ENCODE measurements at regions not wholly inside any gene's neighbourhood (a gene's known extent, or its start where the extent isn't known, plus 50 kb on each side); places are given as distances from the start of the nearest gene placed in this dataset.
"Not testable (repeated sequence)": the region's sequence is repeated elsewhere in the genome, so short reads cannot be mapped to it uniquely, and the experiment has no call there.

DNA sequence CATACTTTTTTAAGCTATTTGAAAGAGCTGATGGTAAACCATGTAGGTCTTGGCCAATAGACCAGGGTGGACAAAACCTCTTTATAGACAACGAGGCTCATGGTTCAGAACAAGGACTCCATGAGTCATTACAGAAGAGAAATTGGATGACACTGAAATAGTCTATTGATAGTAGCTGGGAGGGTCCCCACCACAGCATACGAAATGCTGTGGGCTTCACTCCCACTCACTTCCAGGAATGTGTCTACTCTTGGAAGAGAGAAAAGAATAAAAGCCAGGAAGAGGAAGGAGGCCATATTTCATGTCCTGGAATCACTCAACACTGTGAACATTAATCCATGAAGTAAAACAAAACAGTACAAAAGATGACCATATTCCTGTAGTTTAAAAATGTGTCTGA is 82.3 kb upstream of the MXRA5 start:
- DNase-seq (no peak), ATAC-seq (no peak)
- no peak overlapping the region for H3K27ac ChIP-seq
- intact Hi-C loops (cut with DNase I): no loop called here
- H3K4me1 ChIP-seq: no peaks in the 10 kb centered on the region
- TF ChIP-seq, protein P1, sequence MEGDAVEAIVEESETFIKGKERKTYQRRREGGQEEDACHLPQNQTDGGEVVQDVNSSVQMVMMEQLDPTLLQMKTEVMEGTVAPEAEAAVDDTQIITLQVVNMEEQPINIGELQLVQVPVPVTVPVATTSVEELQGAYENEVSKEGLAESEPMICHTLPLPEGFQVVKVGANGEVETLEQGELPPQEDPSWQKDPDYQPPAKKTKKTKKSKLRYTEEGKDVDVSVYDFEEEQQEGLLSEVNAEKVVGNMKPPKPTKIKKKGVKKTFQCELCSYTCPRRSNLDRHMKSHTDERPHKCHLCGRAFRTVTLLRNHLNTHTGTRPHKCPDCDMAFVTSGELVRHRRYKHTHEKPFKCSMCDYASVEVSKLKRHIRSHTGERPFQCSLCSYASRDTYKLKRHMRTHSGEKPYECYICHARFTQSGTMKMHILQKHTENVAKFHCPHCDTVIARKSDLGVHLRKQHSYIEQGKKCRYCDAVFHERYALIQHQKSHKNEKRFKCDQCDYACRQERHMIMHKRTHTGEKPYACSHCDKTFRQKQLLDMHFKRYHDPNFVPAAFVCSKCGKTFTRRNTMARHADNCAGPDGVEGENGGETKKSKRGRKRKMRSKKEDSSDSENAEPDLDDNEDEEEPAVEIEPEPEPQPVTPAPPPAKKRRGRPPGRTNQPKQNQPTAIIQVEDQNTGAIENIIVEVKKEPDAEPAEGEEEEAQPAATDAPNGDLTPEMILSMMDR (IDR thresholded peaks at IDR 0.05): no peak
- H3K36me3 ChIP-seq: no peaks in the 10 kb centered on the region
- H3K9me3 ChIP-seq: no peaks in the 10 kb centered on the region
- no peak overlapping the region for H3K4me3 ChIP-seq
- no peaks in the 10 kb centered on the region for H3K27me3 ChIP-seq (ENCODE audit: low read depth)

DNA sequence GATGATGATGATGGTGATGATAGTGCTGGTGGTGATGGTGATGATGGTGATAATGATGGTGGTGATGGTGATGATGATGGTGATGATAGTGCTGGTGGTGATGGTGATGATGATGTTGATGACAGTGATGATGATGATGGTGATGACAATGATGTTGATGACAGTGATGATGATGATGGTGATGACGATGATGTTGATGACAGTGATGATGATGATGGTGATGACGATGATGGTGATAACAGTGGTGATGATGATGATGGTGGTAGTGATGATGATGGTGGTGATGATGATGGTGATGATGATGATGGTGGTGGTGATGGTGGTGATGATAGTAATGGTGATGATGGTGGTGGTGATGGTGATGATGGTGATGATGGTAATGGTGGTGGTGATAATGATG is 80.1 kb upstream of the MXRA5 start:
- no peaks in the 10 kb centered on the region for H3K27me3 ChIP-seq (ENCODE audit: low read depth)
- intact Hi-C loops (cut with DNase I): no loop called here
- TF ChIP-seq, protein P1 (IDR thresholded peaks at IDR 0.05): no peak
- no peak for DNase-seq
- H3K4me1 ChIP-seq: no peaks in the 10 kb centered on the region
- no peak for ATAC-seq
- no peaks in the 10 kb centered on the region for H3K36me3 ChIP-seq
- no peaks in the 10 kb centered on the region for H3K9me3 ChIP-seq
- no peak overlapping the region for H3K27ac ChIP-seq
- H3K4me3 ChIP-seq: no peak overlapping the region

DNA sequence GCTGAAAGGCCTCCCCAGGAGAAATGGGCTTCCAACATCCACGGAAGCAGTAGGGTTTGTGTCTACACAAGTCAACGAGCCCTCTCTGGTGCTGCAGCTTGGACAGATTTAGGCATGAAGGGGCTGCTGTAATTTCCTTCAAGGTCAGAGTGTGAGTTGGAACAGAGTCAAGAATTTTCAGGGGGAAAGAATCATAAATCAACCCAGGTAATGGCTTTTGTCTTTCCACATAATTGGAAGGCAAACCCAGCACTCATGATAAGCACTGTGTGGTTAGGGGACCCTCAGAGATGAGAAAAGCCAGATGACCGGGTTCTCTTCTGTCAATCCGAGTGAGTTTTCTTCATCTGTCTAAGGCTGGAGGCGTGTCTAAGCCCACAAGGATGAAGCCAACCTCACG is 78.6 kb upstream of the MXRA5 start:
- no peaks in the 10 kb centered on the region for H3K9me3 ChIP-seq
- no peaks in the 10 kb centered on the region for H3K4me1 ChIP-seq
- no peaks in the 10 kb centered on the region for H3K27me3 ChIP-seq (ENCODE audit: low read depth)
- TF ChIP-seq, protein P1 (IDR thresholded peaks at IDR 0.05): no peak
- no peak overlapping the region for H3K4me3 ChIP-seq
- H3K36me3 ChIP-seq: no peaks in the 10 kb centered on the region
- DNase-seq (no peak), ATAC-seq (no peak)
- H3K27ac ChIP-seq: no peak overlapping the region
- intact Hi-C loops (cut with DNase I): no loop called here

DNA sequence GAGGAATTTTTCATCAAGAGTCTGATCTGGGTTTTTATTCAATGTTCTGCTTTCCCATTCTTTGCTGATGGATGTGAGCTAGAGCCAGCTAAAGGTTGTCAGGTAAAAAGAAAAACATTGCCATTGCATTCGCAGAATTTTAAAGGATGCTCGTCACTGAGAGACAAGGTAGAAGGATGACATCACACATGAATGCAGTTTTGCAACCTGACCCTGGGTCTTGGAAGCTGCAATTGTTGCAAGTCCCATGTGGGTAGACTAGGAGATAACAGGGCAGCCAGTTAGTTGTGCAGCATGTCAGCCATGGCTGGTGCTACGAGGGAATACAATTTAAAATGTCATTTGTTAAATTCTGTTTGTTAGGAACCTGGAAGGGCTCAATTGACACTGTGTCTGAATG is 73.9 kb upstream of the MXRA5 start:
- Histone ChIP-seq H3K27ac (no peak overlapping the region), H3K9me3 (no peaks in the 10 kb centered on the region), H3K4me3 (no peak overlapping the region), H3K27me3 (ENCODE audit: low read depth) (no peaks in the 10 kb centered on the region), H3K36me3 (no peaks in the 10 kb centered on the region), H3K4me1 (no peaks in the 10 kb centered on the region)
- ATAC-seq (no peak), DNase-seq (no peak)
- intact Hi-C loops (cut with DNase I): no loop called here
- TF ChIP-seq, protein P1 (IDR thresholded peaks at IDR 0.05): no peak

DNA sequence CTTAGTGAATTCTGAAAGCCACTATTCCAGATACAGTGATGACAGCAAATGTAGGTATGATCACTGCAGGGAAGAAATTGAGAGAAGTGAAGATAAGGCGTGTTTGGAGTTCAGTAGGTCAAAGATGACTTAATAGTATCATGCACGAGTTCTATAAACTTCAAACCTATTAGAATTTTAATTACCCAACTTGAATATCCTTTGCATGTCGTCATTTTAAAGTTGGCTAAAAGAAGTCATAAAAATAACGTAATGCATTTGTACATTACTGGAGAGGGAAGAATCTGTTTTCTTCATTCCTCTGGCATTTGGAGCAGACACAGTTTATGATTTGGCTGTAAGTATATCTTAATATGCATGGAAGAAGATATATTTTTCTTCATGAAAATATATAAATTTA is 68.6 kb upstream of the MXRA5 start:
- intact Hi-C loops (cut with DNase I): no loop called here
- ATAC-seq: no peak
- TF ChIP-seq, protein P1 (IDR thresholded peaks at IDR 0.05): no peak
- H3K27me3 ChIP-seq (ENCODE audit: low read depth): no peaks in the 10 kb centered on the region
- no peaks in the 10 kb centered on the region for H3K4me1 ChIP-seq
- H3K4me3 ChIP-seq: no peak overlapping the region
- no peaks in the 10 kb centered on the region for H3K9me3 ChIP-seq
- no peak for DNase-seq
- H3K36me3 ChIP-seq: no peaks in the 10 kb centered on the region
- H3K27ac ChIP-seq: no peak overlapping the region

DNA sequence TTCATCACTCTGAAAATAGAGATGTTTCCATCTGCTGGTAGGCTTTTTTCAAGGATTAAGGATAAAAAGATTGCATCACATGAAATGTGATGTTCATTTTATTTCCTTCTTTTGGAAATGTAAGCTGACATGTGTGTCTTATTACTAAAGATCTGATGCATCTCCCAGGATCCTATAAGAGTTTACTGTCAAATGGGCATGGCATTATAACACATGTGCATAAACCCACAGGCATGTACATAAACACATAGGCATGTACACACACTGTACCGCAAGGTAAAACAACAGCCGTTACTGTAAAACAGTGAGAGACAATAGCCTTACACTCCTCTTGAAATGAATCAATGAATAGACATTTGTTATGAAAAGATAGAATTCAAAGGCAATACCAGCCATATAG is 65.2 kb upstream of the MXRA5 start:
- intact Hi-C loops (cut with DNase I); H3K4me3 ChIP-seq; H3K36me3 ChIP-seq; H3K9me3 ChIP-seq; H3K4me1 ChIP-seq; ATAC-seq; H3K27ac ChIP-seq; H3K27me3 ChIP-seq (ENCODE audit: low read depth); DNase-seq: not testable (repeated sequence)

DNA sequence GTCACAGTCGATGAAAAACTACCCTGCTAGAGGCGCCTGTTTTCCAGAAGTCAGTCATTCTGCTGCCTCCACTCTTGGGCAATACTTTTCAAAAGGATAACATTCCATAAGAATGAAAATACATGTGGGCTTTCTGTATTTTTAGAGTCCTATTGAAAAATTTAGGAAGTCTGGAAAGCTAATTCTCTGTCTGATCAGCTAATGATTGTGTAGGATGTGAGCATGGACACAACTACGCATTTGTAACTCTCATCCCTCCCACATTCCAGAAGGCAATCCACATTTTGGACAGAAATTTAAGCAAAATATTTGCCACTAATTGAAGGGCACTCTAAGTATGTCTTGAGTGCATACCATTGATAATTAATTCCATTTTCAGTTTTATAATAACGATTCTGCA is 63.5 kb upstream of the MXRA5 start:
- intact Hi-C loops (cut with DNase I); DNase-seq; H3K9me3 ChIP-seq; ATAC-seq; H3K27ac ChIP-seq; H3K4me3 ChIP-seq; H3K36me3 ChIP-seq; H3K27me3 ChIP-seq (ENCODE audit: low read depth); H3K4me1 ChIP-seq: not testable (repeated sequence)

Measured in lower lobe of right lung (tissue), 2 donors.